ENCODE measurements at regions not wholly inside any gene's neighbourhood (a gene's known extent, or its start where the extent isn't known, plus 50 kb on each side); places are given as distances from the start of the nearest gene placed in this dataset.

- DNase-seq (ENCODE audit: low spot score), result no peak
- intact Hi-C loops (cut with DNase I), result no loop called here
Observed at GRCh38 chr2:128970332-128971116, 651.9 kb upstream of the HS6ST1 start.

- no peak for DNase-seq (ENCODE audit: low spot score)
- intact Hi-C loops (cut with DNase I), result no loop called here
Observed at GRCh38 chr2:128973566-128973965, 654.9 kb upstream of the HS6ST1 start.

GRCh38 chr2:128978212-128978611 lies 659.5 kb upstream of the HS6ST1 start:
- intact Hi-C loops (cut with DNase I), result no loop called here
- no peak for DNase-seq (ENCODE audit: low spot score)

GRCh38 chr2:128979182-128979581 lies 660.5 kb upstream of the HS6ST1 start:
- no peak for DNase-seq (ENCODE audit: low spot score)
- intact Hi-C loops (cut with DNase I), result no loop called here

- intact Hi-C loops (cut with DNase I), result no loop called here
- no peak for DNase-seq (ENCODE audit: low spot score)
Observed at GRCh38 chr2:128980475-128980874, 661.8 kb upstream of the HS6ST1 start.

GRCh38 chr2:128981353-128981752 lies 662.7 kb upstream of the HS6ST1 start:
- intact Hi-C loops (cut with DNase I), result no loop called here
- no peak for DNase-seq (ENCODE audit: low spot score)

GRCh38 chr2:128982001-128982400 lies 663.3 kb upstream of the HS6ST1 start:
- DNase-seq (ENCODE audit: low spot score), result no peak
- intact Hi-C loops (cut with DNase I), result no loop called here

GRCh38 chr2:128982670-128983069 lies 664.0 kb upstream of the HS6ST1 start:
- no peak for DNase-seq (ENCODE audit: low spot score)
- intact Hi-C loops (cut with DNase I), result no loop called here

- DNase-seq (ENCODE audit: low spot score), result no peak
- intact Hi-C loops (cut with DNase I), result no loop called here
Observed at GRCh38 chr2:128983094-128983493, 664.4 kb upstream of the HS6ST1 start.

- intact Hi-C loops (cut with DNase I), result no loop called here
- DNase-seq (ENCODE audit: low spot score), result no peak
Observed at GRCh38 chr2:128984081-128984480, 665.4 kb upstream of the HS6ST1 start.

GRCh38 chr2:128984855-128985254 lies 666.2 kb upstream of the HS6ST1 start:
- no peak for DNase-seq (ENCODE audit: low spot score)

GRCh38 chr2:128986026-128986715 lies 667.5 kb upstream of the HS6ST1 start:
- intact Hi-C loops (cut with DNase I), result no loop called here
- no peak for DNase-seq (ENCODE audit: low spot score)

More at GRCh38 chr2:128984855-128985254, 666.2 kb upstream of the HS6ST1 start:
- intact Hi-C loops (cut with DNase I), result no loop called here

- intact Hi-C loops (cut with DNase I), result no loop called here
- no peak for DNase-seq (ENCODE audit: low spot score)
Observed at GRCh38 chr2:128986867-128987268, 668.2 kb upstream of the HS6ST1 start.

- intact Hi-C loops (cut with DNase I), result no loop called here
- no peak for DNase-seq (ENCODE audit: low spot score)
Observed at GRCh38 chr2:128988326-128988725, 669.7 kb upstream of the HS6ST1 start.

- intact Hi-C loops (cut with DNase I), result no loop called here
- DNase-seq (ENCODE audit: low spot score), result no peak
Observed at GRCh38 chr2:128988967-128989366, 670.3 kb upstream of the HS6ST1 start.

- no peak for DNase-seq (ENCODE audit: low spot score)
- intact Hi-C loops (cut with DNase I), result no loop called here
Observed at GRCh38 chr2:128995086-128995485, 676.4 kb upstream of the HS6ST1 start.

GRCh38 chr2:128996078-128996477 lies 677.4 kb upstream of the HS6ST1 start:
- intact Hi-C loops (cut with DNase I), result no loop called here
- DNase-seq (ENCODE audit: low spot score), result no peak

- intact Hi-C loops (cut with DNase I), result no loop called here
Observed at GRCh38 chr2:128997166-128997866, 678.6 kb upstream of the HS6ST1 start.

GRCh38 chr2:129001926-129002325 lies 683.3 kb upstream of the HS6ST1 start:
- DNase-seq (ENCODE audit: low spot score), result no peak
- intact Hi-C loops (cut with DNase I), result no loop called here

More at GRCh38 chr2:128997166-128997866, 678.6 kb upstream of the HS6ST1 start:
- DNase-seq (ENCODE audit: low spot score), result no peak

GRCh38 chr2:129002751-129003150 lies 684.1 kb upstream of the HS6ST1 start:
- no peak for DNase-seq (ENCODE audit: low spot score)
- intact Hi-C loops (cut with DNase I), result no loop called here

GRCh38 chr2:129004485-129004884 lies 685.8 kb upstream of the HS6ST1 start:
- intact Hi-C loops (cut with DNase I), result no loop called here
- no peak for DNase-seq (ENCODE audit: low spot score)
